K562 (cell line): ENCODE measurements at regions not wholly inside any gene's neighbourhood (a gene's known extent, or its start where the extent isn't known, plus 50 kb on each side); places are given as distances from the start of the nearest gene placed in this dataset.

Experiments used
- ATAC-seq: fragments of 200-7000 bp; cut with Tn5 transposase; 3 replicates; pipeline ENCODE4 v1.9.1; 2020; ENCODE audit warnings: moderate library complexity
- BruUV-seq: library from RNA; stranded (reverse); fragments of 400-500 nt; replicated peaks from 2 replicates; lab custom pipeline; 2021; lab: Mats Ljungman, UMichigan
- CTCF ChIA-PET: fragments of 300-600 bp; formaldehyde crosslinking; extraction: SDS; loops from one replicate; lab custom pipeline; 2021; ENCODE audit warnings: low intra/inter-chr PET ratio; lab: Yijun Ruan, JAX
- POLR2A ChIA-PET: fragments of 300-600, 350-650 bp; sonication (Branson Sonifier 250); formaldehyde crosslinking; extraction: SDS; loops from one replicate; lab custom pipeline; 2021; ENCODE audit warnings: antibody characterized with exemption, inconsistent platforms; lab: Yijun Ruan, JAX
- DNase-seq, 4 experiments: peaks; one replicate each; pipeline versions ENCODE4 v3.0.0 to v3.0.0-alpha.2; 2011 to 2018; ENCODE audit warnings: low spot score in 3 of 4, mixed read lengths in 3 of 4; ENCODE audit errors: extremely low read depth in 1 of 4
- FAIRE-seq: peaks from 2 replicates; lab custom pipeline; 2011; peaks lifted over from hg19 to GRCh38; lab: Jason Lieb, UNC
- H2AFZ ChIP-seq: 2 replicates; pipeline ENCODE4 v1.6.0; 2011; ENCODE audit warnings: low read depth, low read length, control low read depth, inconsistent platforms
- H3K27ac ChIP-seq: fragments of 200-600 bp; 3 replicates; pipeline ENCODE4 v1.8.0; 2011; ENCODE audit warnings: low read depth, mild to moderate bottlenecking, control low read depth, inconsistent platforms, low read length, moderate library complexity, mixed read lengths; ENCODE audit errors: extremely low read depth
- H3K27me3 ChIP-seq, 2 experiments: fragments of 300-600 bp in 1 of 2; 2 replicates in 1 of 2; 3 replicates in 1 of 2; pipeline versions ENCODE4 v1.6.0 to v1.8.0; 2011; ENCODE audit warnings: inconsistent platforms in 2 of 2, low read length in 2 of 2, mild to moderate bottlenecking in 1 of 2, mixed read lengths in 1 of 2, moderate library complexity in 1 of 2; ENCODE audit not compliant: control insufficient read depth in 2 of 2, insufficient read depth in 2 of 2
- H3K36me3 ChIP-seq: fragments of 300-600 bp; 3 replicates; pipeline ENCODE4 v1.8.0; 2011; ENCODE audit warnings: mild to moderate bottlenecking, low read length, inconsistent platforms; ENCODE audit not compliant: control insufficient read depth, insufficient read depth
- H3K4me1 ChIP-seq, 2 experiments: fragments of 200-600 bp in 1 of 2; replicated peaks in 1 of 2; 2 replicates in 1 of 2; 3 replicates in 1 of 2; pipeline versions ENCODE4 v1.5.1 to v1.8.0; 2011; ENCODE audit warnings: inconsistent platforms in 2 of 2, low read length in 2 of 2, mild to moderate bottlenecking in 1 of 2, mixed read lengths in 1 of 2, moderate library complexity in 1 of 2; ENCODE audit not compliant: control insufficient read depth in 2 of 2, insufficient read depth in 2 of 2
- H3K4me2 ChIP-seq: 2 replicates; pipeline ENCODE4 v1.6.1; 2011; ENCODE audit warnings: low read length, control low read depth, inconsistent platforms, mixed read lengths; ENCODE audit not compliant: insufficient read depth
- H3K4me3 ChIP-seq: fragments of 200-600 bp; sonication (generic), shearing (Covaris generic); 2 replicates; pipeline ENCODE4 v1.5.1; 2016; ENCODE audit warnings: control low read depth, inconsistent platforms
- H3K79me2 ChIP-seq: fragments of 200-600 bp; 3 replicates; pipeline ENCODE4 v1.8.0; 2011; ENCODE audit warnings: low read length, inconsistent platforms; ENCODE audit not compliant: control insufficient read depth, insufficient read depth
- H3K9ac ChIP-seq, 2 experiments: 2 replicates each; pipeline versions ENCODE4 v1.6.0 to v1.6.1; 2011; ENCODE audit warnings: low read depth in 2 of 2, low read length in 2 of 2, control low read depth in 1 of 2, inconsistent platforms in 1 of 2, mild to moderate bottlenecking in 1 of 2, mixed read lengths in 1 of 2; ENCODE audit not compliant: insufficient read depth in 1 of 2
- H3K9me1 ChIP-seq: one replicate; pipeline ENCODE4 v1.6.0; 2011; ENCODE audit warnings: inconsistent platforms, mild to moderate bottlenecking, low read length, moderate library complexity; ENCODE audit not compliant: control insufficient read depth, insufficient read depth
- H3K9me3 ChIP-seq: replicated peaks from 2 replicates; pipeline ENCODE4 v1.5.1; 2011; ENCODE audit warnings: low read depth, low read length, inconsistent platforms; ENCODE audit not compliant: control insufficient read depth, insufficient read depth
- H4K20me1 ChIP-seq: replicated peaks from 2 replicates; pipeline ENCODE4 v1.6.1; 2011; ENCODE audit warnings: low read length, inconsistent platforms, mixed read lengths; ENCODE audit not compliant: control insufficient read depth, insufficient read depth
- NR2F6 ChIP-seq: fragments of 450-650 bp; formaldehyde crosslinking; IDR thresholded peaks from 2 replicates; pipeline ENCODE4 v1.4.0; 2020; ENCODE audit warnings: mild to moderate bottlenecking
- PML ChIP-seq: IDR thresholded peaks from 2 replicates; pipeline ENCODE4 v1.6.1; 2012; ENCODE audit warnings: low read length, inconsistent platforms
- RAD51 ChIP-seq: fragments of 450-650 bp; IDR thresholded peaks from 2 replicates; pipeline ENCODE4 v1.7.1; 2016; ENCODE audit warnings: low read depth, mild to moderate bottlenecking, borderline replicate concordance
- TFE3 ChIP-seq: fragments of 450-650 bp; formaldehyde crosslinking; IDR thresholded peaks from 2 replicates; pipeline ENCODE4 v1.4.0; 2020; ENCODE audit warnings: mild to moderate bottlenecking, mixed read lengths
- TOE1 ChIP-seq, 2 experiments: fragments of 450-650 bp in 1 of 2; sonication (generic) in 1 of 2; formaldehyde crosslinking in 1 of 2; IDR thresholded peaks; 2 replicates each; pipeline versions ENCODE4 v1.7.1 to v1.8.0; 2016 to 2022; ENCODE audit warnings: borderline replicate concordance in 2 of 2, mild to moderate bottlenecking in 2 of 2, antibody characterized with exemption in 1 of 2, inconsistent platforms in 1 of 2, low read depth in 1 of 2, missing genetic modification reagents in 1 of 2, moderate library complexity in 1 of 2
- USF2 ChIP-seq: sonication (generic); formaldehyde crosslinking; IDR thresholded peaks from 2 replicates; pipeline ENCODE4 v1.5.0; 2020; ENCODE audit warnings: missing genetic modification reagents
- WGBS: fragments of 100-300 bp; shearing (Covaris generic); methylation state at CpG from one replicate; pipeline ENCODE4 v1.1.6; 2016; ENCODE audit warnings: low coverage, mixed read lengths; ENCODE audit not compliant: insufficient coverage; ENCODE audit errors: missing lambda C conversion rate; 5-methylcytosine and 5-hydroxymethylcytosine counted together
- in situ Hi-C: fragments of 300-500 bp; cut with MboI; formaldehyde crosslinking; loops from 4 replicates; pipeline ENCODE4 v1.15.0; 2018; ENCODE audit warnings: inconsistent platforms, mixed read lengths
- intact Hi-C: fragments of 100-400 bp; cut with micrococcal nuclease; formaldehyde crosslinking; loops from 2 replicates; pipeline ENCODE4 v1.14.2; 2022

GRCh38 chr15:69951898-69952555, 145.7 kb downstream of the TLE3 start:
- Histone ChIP-seq H3K4me3 (no peak overlapping the region), H3K4me2 (no peak overlapping the region), H2AFZ (0 out of 2 replicates have a peak overlapping the region, but pooled peaks have one; percentile 32), H3K9me1 (no peaks in the 10 kb centered on the region), H3K36me3 (no peaks in the 10 kb centered on the region), H3K27me3 (peaks cover 0 to 10% of the 10 kb centered on the region in 2 experiments; a peak in 3 of 5 replicates), H3K9ac (no peak overlapping the region), H3K9me3 (no peaks in the 10 kb centered on the region), H4K20me1 (no peaks in the 10 kb centered on the region), H3K27ac (no peak overlapping the region), H3K4me1 (no peaks in the 10 kb centered on the region), H3K79me2 (no peaks in the 10 kb centered on the region)
- TF ChIP-seq TFE3 (CRISPR knock-in tag) (peak; percentile 92), PML (no peak), RAD51 (peak; percentile 51; the same call in 1 of the 2 replicates), TOE1 (IDR thresholded peaks at IDR 0.05; ENCODE audit: borderline replicate concordance) (peak; percentile 52; the same call in 1 of the 2 replicates), TOE1 (CRISPR knock-in tag; IDR thresholded peaks at IDR 0.05; ENCODE audit: borderline replicate concordance, low read depth) (no peak), NR2F6 (CRISPR knock-in tag) (no peak), USF2 (CRISPR knock-in tag) (peak; percentile 74)
- ChIA-PET POLR2A (no interaction called here), CTCF (no interaction called here)
- peak in 1 of 4 experiments; percentile 13 for DNase-seq
- no peak for FAIRE-seq
- ATAC-seq: peak; percentile 70
- in situ Hi-C loops: no loop called here
- intact Hi-C loops: no loop called here
- BruUV-seq: no TSS peak
- WGBS: 4% methylated on average over 9 of the region's 9 CpGs
